Natural killer cell treated with Interleukin-12 subunit alpha and Interleukin-12 subunit beta and Interleukin-15 and Interleukin-18, amount 100 ng/mL, for 72 hours (primary cell): ENCODE measurements at regions not wholly inside any gene's neighbourhood (a gene's known extent, or its start where the extent isn't known, plus 50 kb on each side); places are given as distances from the start of the nearest gene placed in this dataset.

Source experiments
- ATAC-seq, 2 donors: fragments of 150-1000 bp; cut with Tn5 transposase in 1 of 2; sonication (Bioruptor Pico), chemical (Tn5 transposase) in 1 of 2; 2 replicates each; pipeline ENCODE4 v1.10.0; 2021
- DNase-seq: peaks from one replicate; pipeline ENCODE4 v3.0.0; 2022; ENCODE audit warnings: low spot score
- H3K27ac Mint-ChIP-seq, 2 donors: 1 replicate in 1 of 2; 2 replicates in 1 of 2; pipeline ENCODE4 v1.8.0; 2022; ENCODE audit warnings: mixed read lengths in 2 of 2, mild to moderate bottlenecking in 1 of 2, moderate library complexity in 1 of 2
- H3K27me3 Mint-ChIP-seq, 2 donors: 1 replicate in 1 of 2; 2 replicates in 1 of 2; pipeline ENCODE4 v1.8.0; 2022; ENCODE audit warnings: mixed read lengths in 2 of 2
- H3K36me3 Mint-ChIP-seq: one replicate; pipeline ENCODE4 v1.8.0; 2022; ENCODE audit warnings: mixed read lengths
- H3K4me1 Mint-ChIP-seq, 2 donors: 1 replicate in 1 of 2; 2 replicates in 1 of 2; pipeline ENCODE4 v1.8.0; 2022; ENCODE audit warnings: low read depth in 2 of 2, mixed read lengths in 2 of 2, mild to moderate bottlenecking in 1 of 2
- H3K4me3 Mint-ChIP-seq: one replicate; pipeline ENCODE4 v1.8.0; 2022; ENCODE audit warnings: mixed read lengths
- H3K9me3 Mint-ChIP-seq: 2 replicates; pipeline ENCODE4 v1.8.0; 2022; ENCODE audit warnings: mixed read lengths

GRCh38 chrX:9235722-9236121 is 201.8 kb upstream of the FAM9B start:
- Mint-ChIP-seq H3K27ac (no peak overlapping the region), H3K27me3 (peaks cover 0 to 9% of the 10 kb centered on the region in 2 donors), H3K4me1 (peaks cover 4 to 6% of the 10 kb centered on the region in 2 donors), H3K9me3 (peaks cover 4% of the 10 kb centered on the region), H3K4me3 (no peak overlapping the region), H3K36me3 (no peaks in the 10 kb centered on the region)
- DNase-seq (no peak), ATAC-seq (no peak)

- ATAC-seq (no peak), DNase-seq (no peak)
- no peaks in the 10 kb centered on the region for H3K9me3 Mint-ChIP-seq
- H3K36me3 Mint-ChIP-seq, result no peaks in the 10 kb centered on the region
- no peak overlapping the region for H3K27ac Mint-ChIP-seq
- no peaks in the 10 kb centered on the region for H3K27me3 Mint-ChIP-seq
- H3K4me3 Mint-ChIP-seq, result no peak overlapping the region
- no peaks in the 10 kb centered on the region for H3K4me1 Mint-ChIP-seq
These were observed 207.0 kb upstream of the FAM9B start for GRCh38 chrX:9240956-9241355.

GRCh38 chrX:9241427-9241826 is 207.5 kb upstream of the FAM9B start:
- Mint-ChIP-seq H3K27me3 (no peaks in the 10 kb centered on the region), H3K4me1 (no peaks in the 10 kb centered on the region), H3K36me3 (no peaks in the 10 kb centered on the region), H3K4me3 (no peak overlapping the region), H3K9me3 (no peaks in the 10 kb centered on the region), H3K27ac (no peak overlapping the region)
- DNase-seq, result no peak
- no peak for ATAC-seq

GRCh38 chrX:9249051-9249846 is 215.3 kb upstream of the FAM9B start:
- Mint-ChIP-seq H3K27me3 (peaks cover 0 to 7% of the 10 kb centered on the region in 2 donors), H3K27ac (no peak overlapping the region), H3K36me3 (no peaks in the 10 kb centered on the region), H3K4me1 (no peaks in the 10 kb centered on the region), H3K4me3 (no peak overlapping the region), H3K9me3 (no peaks in the 10 kb centered on the region)
- no peak for DNase-seq
- ATAC-seq, result no peak

GRCh38 chrX:9252182-9252581 is 212.7 kb upstream of the TBL1X start:
- Mint-ChIP-seq H3K27me3 (peaks cover 0 to 7% of the 10 kb centered on the region in 2 donors), H3K36me3 (no peaks in the 10 kb centered on the region), H3K4me1 (no peaks in the 10 kb centered on the region), H3K27ac (no peak overlapping the region), H3K9me3 (no peaks in the 10 kb centered on the region), H3K4me3 (no peak overlapping the region)
- DNase-seq, result no peak
- no peak for ATAC-seq

- H3K9me3 Mint-ChIP-seq, result no peaks in the 10 kb centered on the region
- ATAC-seq (no peak), DNase-seq (no peak)
- H3K4me3 Mint-ChIP-seq, result no peak overlapping the region
- no peak overlapping the region for H3K27ac Mint-ChIP-seq
- H3K27me3 Mint-ChIP-seq, result peaks cover 0 to 7% of the 10 kb centered on the region in 2 donors
- no peaks in the 10 kb centered on the region for H3K4me1 Mint-ChIP-seq
- H3K36me3 Mint-ChIP-seq, result no peaks in the 10 kb centered on the region
These were observed 211.6 kb upstream of the TBL1X start for GRCh38 chrX:9253211-9253610.

- Mint-ChIP-seq H3K27ac (no peak overlapping the region), H3K4me3 (no peak overlapping the region), H3K9me3 (peaks cover 11% of the 10 kb centered on the region), H3K36me3 (peaks cover 5% of the 10 kb centered on the region), H3K4me1 (peaks cover 0 to 4% of the 10 kb centered on the region in 2 donors), H3K27me3 (peaks cover 0 to 18% of the 10 kb centered on the region in 2 donors)
- DNase-seq (no peak), ATAC-seq (no peak)
These were observed 207.0 kb upstream of the TBL1X start for GRCh38 chrX:9257718-9258420.

- Mint-ChIP-seq H3K9me3 (peaks cover 11% of the 10 kb centered on the region), H3K4me1 (peaks cover 0 to 4% of the 10 kb centered on the region in 2 donors), H3K4me3 (no peak overlapping the region), H3K27ac (no peak overlapping the region), H3K36me3 (peaks cover 5% of the 10 kb centered on the region), H3K27me3 (peaks cover 0 to 15% of the 10 kb centered on the region in 2 donors)
- DNase-seq (no peak), ATAC-seq (no peak)
These were observed 206.3 kb upstream of the TBL1X start for GRCh38 chrX:9258421-9259104.

- Mint-ChIP-seq H3K27ac (no peak overlapping the region), H3K4me1 (peaks cover 0 to 4% of the 10 kb centered on the region in 2 donors), H3K36me3 (peaks cover 5% of the 10 kb centered on the region), H3K9me3 (peaks cover 11% of the 10 kb centered on the region), H3K27me3 (peaks cover 0 to 13% of the 10 kb centered on the region in 2 donors), H3K4me3 (no peak overlapping the region)
- no peak for DNase-seq
- no peak for ATAC-seq
These were observed 204.3 kb upstream of the TBL1X start for GRCh38 chrX:9260603-9261002.

GRCh38 chrX:9267415-9267814 is 197.4 kb upstream of the TBL1X start:
- no peak for DNase-seq
- Mint-ChIP-seq H3K27ac (no peak overlapping the region), H3K4me3 (no peak overlapping the region), H3K36me3 (no peaks in the 10 kb centered on the region), H3K9me3 (no peaks in the 10 kb centered on the region), H3K4me1 (no peaks in the 10 kb centered on the region), H3K27me3 (peaks cover 0 to 10% of the 10 kb centered on the region in 2 donors)
- no peak for ATAC-seq

GRCh38 chrX:9269134-9269533 is 195.7 kb upstream of the TBL1X start:
- no peak overlapping the region for H3K27ac Mint-ChIP-seq
- DNase-seq (no peak), ATAC-seq (no peak)
- peaks cover 0 to 2% of the 10 kb centered on the region in 2 donors for H3K4me1 Mint-ChIP-seq
- H3K4me3 Mint-ChIP-seq, result no peak overlapping the region
- peaks cover 5% of the 10 kb centered on the region for H3K9me3 Mint-ChIP-seq
- H3K27me3 Mint-ChIP-seq, result peaks cover 0 to 10% of the 10 kb centered on the region in 2 donors
- no peaks in the 10 kb centered on the region for H3K36me3 Mint-ChIP-seq

- Mint-ChIP-seq H3K4me1 (peaks cover 0 to 2% of the 10 kb centered on the region in 2 donors), H3K4me3 (no peak overlapping the region), H3K9me3 (peaks cover 5% of the 10 kb centered on the region), H3K27me3 (peaks cover 0 to 8% of the 10 kb centered on the region in 2 donors), H3K36me3 (no peaks in the 10 kb centered on the region), H3K27ac (no peak overlapping the region)
- ATAC-seq (no peak), DNase-seq (no peak)
These were observed 192.9 kb upstream of the TBL1X start for GRCh38 chrX:9271789-9272525.

GRCh38 chrX:9273744-9274143 is 191.1 kb upstream of the TBL1X start:
- H3K4me1 Mint-ChIP-seq, result peaks cover 2 to 5% of the 10 kb centered on the region in 2 donors
- H3K27me3 Mint-ChIP-seq, result peaks cover 0 to 7% of the 10 kb centered on the region in 2 donors
- H3K27ac Mint-ChIP-seq, result peak overlapping the region in 1 of 2 donors; percentile 52
- H3K4me3 Mint-ChIP-seq, result no peak overlapping the region
- H3K36me3 Mint-ChIP-seq, result no peaks in the 10 kb centered on the region
- H3K9me3 Mint-ChIP-seq, result peaks cover 5% of the 10 kb centered on the region
- DNase-seq (no peak), ATAC-seq (no peak)
